ENCODE measurements at regions not wholly inside any gene's neighbourhood (a gene's known extent, or its start where the extent isn't known, plus 50 kb on each side); places are given as distances from the start of the nearest gene placed in this dataset.

DNA sequence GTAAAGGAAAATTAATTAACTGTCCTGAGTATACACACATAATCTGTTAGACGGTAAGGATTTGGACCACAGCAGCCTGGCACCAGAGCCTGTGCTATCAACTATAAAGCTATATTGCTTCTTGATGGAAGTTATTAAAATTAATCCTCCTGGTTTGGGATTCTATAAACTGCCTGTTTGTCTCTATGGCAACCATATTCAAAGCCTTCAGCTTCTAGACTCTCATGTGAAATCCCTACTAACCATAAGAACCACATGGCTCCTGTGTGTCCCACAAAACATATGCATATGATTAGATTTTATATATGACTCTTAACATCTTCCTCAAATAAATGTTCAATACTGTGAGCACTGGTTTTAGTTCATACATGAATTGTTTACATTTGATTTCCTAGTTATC lies 380.8 kb downstream of the ANKRD50 start:
- Histone ChIP-seq H3K9me3 (no peaks in the 10 kb centered on the region), H3K4me3 (ENCODE audit: low read depth in 2 of 2, low read length in 1 of 2) (no peak overlapping the region), H3K9me2 (no peaks in the 10 kb centered on the region), H3K36me3 (replicated peaks in 1 of 2; ENCODE audit: control insufficient read depth in 1 of 2, insufficient read depth in 2 of 2, low read length in 1 of 2) (no peaks in the 10 kb centered on the region), H3K4me2 (no peak overlapping the region), H4K20me1 (ENCODE audit: insufficient read depth) (no peaks in the 10 kb centered on the region), H2AFZ (ENCODE audit: low read depth) (no peak overlapping the region), H3K27me3 (ENCODE audit: insufficient read depth) (no peaks in the 10 kb centered on the region), H3K79me2 (ENCODE audit: insufficient read depth) (no peaks in the 10 kb centered on the region), H3F3A (replicated peaks; ENCODE audit: insufficient read depth) (no peaks in the 10 kb centered on the region), H3K27ac (ENCODE audit: low read depth in 2 of 2, low read length in 1 of 2) (no peak overlapping the region), H3K9ac (no peak overlapping the region), H3K4me1 (ENCODE audit: control insufficient read depth in 1 of 2, insufficient read depth in 2 of 2, low read depth in 1 of 2, low read length in 1 of 2) (peaks cover 0 to 5% of the 10 kb centered on the region in 2 experiments; a peak in 2 of 4 replicates)
- TF ChIP-seq EP300 (IDR thresholded peaks at IDR 0.05; ENCODE audit: borderline replicate concordance in 1 of 2, low read depth in 1 of 2, low read length in 1 of 2) = no peak
- no peak for TF ChIP-seq FOXJ3 (CRISPR knock-in tag; IDR thresholded peaks at IDR 0.05)
- TF ChIP-seq SMC3 (IDR thresholded peaks at IDR 0.05; ENCODE audit: low read depth, low read length) = no peak
- no peak for TF ChIP-seq ELF1 (IDR thresholded peaks at IDR 0.05)
- TF ChIP-seq, protein P1, sequence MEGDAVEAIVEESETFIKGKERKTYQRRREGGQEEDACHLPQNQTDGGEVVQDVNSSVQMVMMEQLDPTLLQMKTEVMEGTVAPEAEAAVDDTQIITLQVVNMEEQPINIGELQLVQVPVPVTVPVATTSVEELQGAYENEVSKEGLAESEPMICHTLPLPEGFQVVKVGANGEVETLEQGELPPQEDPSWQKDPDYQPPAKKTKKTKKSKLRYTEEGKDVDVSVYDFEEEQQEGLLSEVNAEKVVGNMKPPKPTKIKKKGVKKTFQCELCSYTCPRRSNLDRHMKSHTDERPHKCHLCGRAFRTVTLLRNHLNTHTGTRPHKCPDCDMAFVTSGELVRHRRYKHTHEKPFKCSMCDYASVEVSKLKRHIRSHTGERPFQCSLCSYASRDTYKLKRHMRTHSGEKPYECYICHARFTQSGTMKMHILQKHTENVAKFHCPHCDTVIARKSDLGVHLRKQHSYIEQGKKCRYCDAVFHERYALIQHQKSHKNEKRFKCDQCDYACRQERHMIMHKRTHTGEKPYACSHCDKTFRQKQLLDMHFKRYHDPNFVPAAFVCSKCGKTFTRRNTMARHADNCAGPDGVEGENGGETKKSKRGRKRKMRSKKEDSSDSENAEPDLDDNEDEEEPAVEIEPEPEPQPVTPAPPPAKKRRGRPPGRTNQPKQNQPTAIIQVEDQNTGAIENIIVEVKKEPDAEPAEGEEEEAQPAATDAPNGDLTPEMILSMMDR (IDR thresholded peaks at IDR 0.05) = no peak
- no peak for TF ChIP-seq MXI1 (IDR thresholded peaks at IDR 0.05; ENCODE audit: low read depth, low read length)
- ChIA-PET CTCF (interaction anchor here (1.3 to 2.2 kb wide), 5 partner anchors 9 to 952 kb away, joined by 4 to 7 read pairs (median 5); no protein-coding TSS in a partner anchor), POLR2A (no interaction called here)
- no peak for DNase-seq
- WGBS (ENCODE audit: low lambda C conversion rate) = 100% methylated on average over 1 of the region's 1 CpG

DNA sequence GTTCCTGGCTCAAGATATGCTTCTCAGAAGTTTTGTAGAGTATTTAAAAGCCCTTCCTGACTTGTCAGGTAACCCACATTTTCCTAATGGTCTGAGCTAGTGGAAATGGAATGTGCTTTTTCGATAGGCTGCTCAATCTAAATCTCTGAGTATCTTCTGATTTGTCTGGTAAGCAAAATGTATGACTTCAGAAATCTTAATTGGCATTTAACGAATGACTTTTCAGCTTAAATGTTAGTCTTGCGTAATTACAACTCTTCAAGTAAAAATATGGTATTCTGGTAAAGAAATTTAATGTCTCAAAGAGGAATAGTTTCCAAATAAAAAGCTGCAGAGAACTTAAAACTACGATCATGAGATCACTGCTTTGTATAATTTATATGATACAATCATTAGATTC lies 379.1 kb downstream of the ANKRD50 start:
- POLR2A ChIA-PET = no interaction called here
- H4K20me1 ChIP-seq (ENCODE audit: insufficient read depth) = no peaks in the 10 kb centered on the region
- no peak overlapping the region for H3K4me2 ChIP-seq
- 50% methylated on average over 4 of the region's 4 CpGs for WGBS (ENCODE audit: low lambda C conversion rate)
- no peak for DNase-seq
- no peaks in the 10 kb centered on the region for H3F3A ChIP-seq (replicated peaks; ENCODE audit: insufficient read depth)
- no peak overlapping the region for H3K27ac ChIP-seq (ENCODE audit: low read depth in 2 of 2, low read length in 1 of 2)
- H3K4me1 ChIP-seq (ENCODE audit: control insufficient read depth in 1 of 2, insufficient read depth in 2 of 2, low read depth in 1 of 2, low read length in 1 of 2) = peaks cover 5% of the 10 kb centered on the region in 2 experiments; a peak in 3 of 4 replicates
- no peak overlapping the region for H2AFZ ChIP-seq (ENCODE audit: low read depth)
- CTCF ChIA-PET = interaction anchor here (0.6 to 3.8 kb wide), 34 partner anchors 10 to 953 kb away, joined by 3 to 45 read pairs (median 4); partner anchors contain the start of gene ANKRD50
- H3K9ac ChIP-seq = no peak overlapping the region
- no peaks in the 10 kb centered on the region for H3K9me2 ChIP-seq
- no peaks in the 10 kb centered on the region for H3K79me2 ChIP-seq (ENCODE audit: insufficient read depth)
- H3K27me3 ChIP-seq (ENCODE audit: insufficient read depth) = no peaks in the 10 kb centered on the region
- H3K4me3 ChIP-seq (ENCODE audit: low read depth in 2 of 2, low read length in 1 of 2) = no peak overlapping the region
- no peaks in the 10 kb centered on the region for H3K36me3 ChIP-seq (replicated peaks in 1 of 2; ENCODE audit: control insufficient read depth in 1 of 2, insufficient read depth in 2 of 2, low read length in 1 of 2)
- no peaks in the 10 kb centered on the region for H3K9me3 ChIP-seq
- no peak for TF ChIP-seq RXRA (IDR thresholded peaks at IDR 0.05; ENCODE audit: borderline replicate concordance, low read depth)
- TF ChIP-seq CHD2 (IDR thresholded peaks at IDR 0.05; ENCODE audit: low read length, partially characterized antibody) = no peak
- TF ChIP-seq SIN3A (IDR thresholded peaks at IDR 0.05; ENCODE audit: borderline replicate concordance, low read depth, low read length) = no peak
- TF ChIP-seq JUND (IDR thresholded peaks at IDR 0.05) = no peak
- TF ChIP-seq, protein P2, sequence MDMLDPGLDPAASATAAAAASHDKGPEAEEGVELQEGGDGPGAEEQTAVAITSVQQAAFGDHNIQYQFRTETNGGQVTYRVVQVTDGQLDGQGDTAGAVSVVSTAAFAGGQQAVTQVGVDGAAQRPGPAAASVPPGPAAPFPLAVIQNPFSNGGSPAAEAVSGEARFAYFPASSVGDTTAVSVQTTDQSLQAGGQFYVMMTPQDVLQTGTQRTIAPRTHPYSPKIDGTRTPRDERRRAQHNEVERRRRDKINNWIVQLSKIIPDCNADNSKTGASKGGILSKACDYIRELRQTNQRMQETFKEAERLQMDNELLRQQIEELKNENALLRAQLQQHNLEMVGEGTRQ (IDR thresholded peaks at IDR 0.05; ENCODE audit: borderline replicate concordance, low read depth, low read length) = no peak
- TF ChIP-seq RFX5 (IDR thresholded peaks at IDR 0.05; ENCODE audit: low read length) = no peak
- TF ChIP-seq, protein P3, sequence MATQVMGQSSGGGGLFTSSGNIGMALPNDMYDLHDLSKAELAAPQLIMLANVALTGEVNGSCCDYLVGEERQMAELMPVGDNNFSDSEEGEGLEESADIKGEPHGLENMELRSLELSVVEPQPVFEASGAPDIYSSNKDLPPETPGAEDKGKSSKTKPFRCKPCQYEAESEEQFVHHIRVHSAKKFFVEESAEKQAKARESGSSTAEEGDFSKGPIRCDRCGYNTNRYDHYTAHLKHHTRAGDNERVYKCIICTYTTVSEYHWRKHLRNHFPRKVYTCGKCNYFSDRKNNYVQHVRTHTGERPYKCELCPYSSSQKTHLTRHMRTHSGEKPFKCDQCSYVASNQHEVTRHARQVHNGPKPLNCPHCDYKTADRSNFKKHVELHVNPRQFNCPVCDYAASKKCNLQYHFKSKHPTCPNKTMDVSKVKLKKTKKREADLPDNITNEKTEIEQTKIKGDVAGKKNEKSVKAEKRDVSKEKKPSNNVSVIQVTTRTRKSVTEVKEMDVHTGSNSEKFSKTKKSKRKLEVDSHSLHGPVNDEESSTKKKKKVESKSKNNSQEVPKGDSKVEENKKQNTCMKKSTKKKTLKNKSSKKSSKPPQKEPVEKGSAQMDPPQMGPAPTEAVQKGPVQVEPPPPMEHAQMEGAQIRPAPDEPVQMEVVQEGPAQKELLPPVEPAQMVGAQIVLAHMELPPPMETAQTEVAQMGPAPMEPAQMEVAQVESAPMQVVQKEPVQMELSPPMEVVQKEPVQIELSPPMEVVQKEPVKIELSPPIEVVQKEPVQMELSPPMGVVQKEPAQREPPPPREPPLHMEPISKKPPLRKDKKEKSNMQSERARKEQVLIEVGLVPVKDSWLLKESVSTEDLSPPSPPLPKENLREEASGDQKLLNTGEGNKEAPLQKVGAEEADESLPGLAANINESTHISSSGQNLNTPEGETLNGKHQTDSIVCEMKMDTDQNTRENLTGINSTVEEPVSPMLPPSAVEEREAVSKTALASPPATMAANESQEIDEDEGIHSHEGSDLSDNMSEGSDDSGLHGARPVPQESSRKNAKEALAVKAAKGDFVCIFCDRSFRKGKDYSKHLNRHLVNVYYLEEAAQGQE (IDR thresholded peaks at IDR 0.05; ENCODE audit: low read depth, low read length) = no peak
- TF ChIP-seq, protein P4, sequence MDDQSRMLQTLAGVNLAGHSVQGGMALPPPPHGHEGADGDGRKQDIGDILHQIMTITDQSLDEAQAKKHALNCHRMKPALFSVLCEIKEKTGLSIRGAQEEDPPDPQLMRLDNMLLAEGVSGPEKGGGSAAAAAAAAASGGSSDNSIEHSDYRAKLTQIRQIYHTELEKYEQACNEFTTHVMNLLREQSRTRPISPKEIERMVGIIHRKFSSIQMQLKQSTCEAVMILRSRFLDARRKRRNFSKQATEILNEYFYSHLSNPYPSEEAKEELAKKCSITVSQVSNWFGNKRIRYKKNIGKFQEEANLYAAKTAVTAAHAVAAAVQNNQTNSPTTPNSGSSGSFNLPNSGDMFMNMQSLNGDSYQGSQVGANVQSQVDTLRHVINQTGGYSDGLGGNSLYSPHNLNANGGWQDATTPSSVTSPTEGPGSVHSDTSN (IDR thresholded peaks at IDR 0.05) = no peak
- TF ChIP-seq NRF1 (IDR thresholded peaks at IDR 0.05; ENCODE audit: low read depth, low read length) = no peak
- no peak for TF ChIP-seq MXI1 (IDR thresholded peaks at IDR 0.05; ENCODE audit: low read depth, low read length)
- no peak for TF ChIP-seq FOXM1 (IDR thresholded peaks at IDR 0.05; ENCODE audit: low read depth)
- TF ChIP-seq, protein P5, sequence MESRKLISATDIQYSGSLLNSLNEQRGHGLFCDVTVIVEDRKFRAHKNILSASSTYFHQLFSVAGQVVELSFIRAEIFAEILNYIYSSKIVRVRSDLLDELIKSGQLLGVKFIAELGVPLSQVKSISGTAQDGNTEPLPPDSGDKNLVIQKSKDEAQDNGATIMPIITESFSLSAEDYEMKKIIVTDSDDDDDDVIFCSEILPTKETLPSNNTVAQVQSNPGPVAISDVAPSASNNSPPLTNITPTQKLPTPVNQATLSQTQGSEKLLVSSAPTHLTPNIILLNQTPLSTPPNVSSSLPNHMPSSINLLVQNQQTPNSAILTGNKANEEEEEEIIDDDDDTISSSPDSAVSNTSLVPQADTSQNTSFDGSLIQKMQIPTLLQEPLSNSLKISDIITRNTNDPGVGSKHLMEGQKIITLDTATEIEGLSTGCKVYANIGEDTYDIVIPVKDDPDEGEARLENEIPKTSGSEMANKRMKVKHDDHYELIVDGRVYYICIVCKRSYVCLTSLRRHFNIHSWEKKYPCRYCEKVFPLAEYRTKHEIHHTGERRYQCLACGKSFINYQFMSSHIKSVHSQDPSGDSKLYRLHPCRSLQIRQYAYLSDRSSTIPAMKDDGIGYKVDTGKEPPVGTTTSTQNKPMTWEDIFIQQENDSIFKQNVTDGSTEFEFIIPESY (IDR thresholded peaks at IDR 0.05; ENCODE audit: borderline replicate concordance, low read depth) = no peak
- no peak for TF ChIP-seq TAF1 (IDR thresholded peaks at IDR 0.05; ENCODE audit: borderline replicate concordance, low read depth, low read length)
- no peak for TF ChIP-seq FOXJ3 (CRISPR knock-in tag; IDR thresholded peaks at IDR 0.05)
- no peak for TF ChIP-seq YY1 (IDR thresholded peaks at IDR 0.05; ENCODE audit: low read depth)

All from SK-N-SH (cell line).